ENCODE measurements at regions not wholly inside any gene's neighbourhood (a gene's known extent, or its start where the extent isn't known, plus 50 kb on each side); places are given as distances from the start of the nearest gene placed in this dataset.

GRCh38 chr4:160877087-160877790 is 1286.6 kb downstream of the FSTL5 start:
- DNase-seq, result no peak

GRCh38 chr4:160880180-160880579 is 1283.6 kb downstream of the FSTL5 start:
- DNase-seq, result no peak

GRCh38 chr4:160887668-160888067 is 1276.1 kb downstream of the FSTL5 start:
- DNase-seq, result no peak

DNA sequence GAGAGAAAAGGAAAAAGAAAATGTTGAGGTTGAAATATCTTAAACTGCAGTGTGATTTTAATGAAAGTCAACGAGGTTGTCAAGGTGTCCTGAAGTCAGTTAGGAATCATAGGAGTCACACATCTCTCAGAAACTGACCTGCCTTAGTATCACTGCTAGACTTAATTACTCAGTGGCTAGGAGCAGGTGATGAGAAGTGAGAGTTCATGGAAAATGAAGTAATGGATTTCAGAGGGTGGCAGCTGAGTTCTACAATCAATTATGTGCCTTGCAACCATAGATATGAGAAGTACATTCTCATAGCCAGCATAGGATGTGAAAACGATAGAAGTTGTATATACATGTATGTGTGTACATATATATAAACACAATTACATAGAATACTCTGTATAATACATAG is 1269.7 kb downstream of the FSTL5 start:
- no peak for DNase-seq

DNA sequence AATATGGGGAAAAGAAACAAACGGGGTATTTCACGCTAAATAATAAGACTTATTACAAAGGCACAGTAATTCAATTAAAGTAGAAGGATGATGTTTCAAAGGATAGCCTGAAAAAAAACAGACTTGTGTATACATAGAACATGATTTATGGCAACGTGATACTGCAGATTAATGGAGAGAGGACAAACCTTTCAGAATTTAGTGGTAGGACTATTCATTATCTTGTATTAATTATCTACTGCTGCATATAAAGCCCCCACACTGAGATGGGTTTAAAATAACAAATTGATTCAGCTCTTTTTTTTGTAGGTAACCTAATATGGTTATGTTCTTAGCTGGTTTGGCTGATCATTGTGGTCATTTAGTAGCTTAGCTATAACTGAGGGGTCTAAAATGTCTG is 1269.0 kb downstream of the FSTL5 start:
- DNase-seq, result no peak

GRCh38 chr4:160927311-160927710 is 1236.5 kb downstream of the FSTL5 start:
- no peak for DNase-seq

- no peak for DNase-seq
Measured at GRCh38 chr4:160928482-160928881, 1235.3 kb downstream of the FSTL5 start.

- no peak for DNase-seq
Measured at GRCh38 chr4:160947653-160948052, 1216.1 kb downstream of the FSTL5 start.

DNA sequence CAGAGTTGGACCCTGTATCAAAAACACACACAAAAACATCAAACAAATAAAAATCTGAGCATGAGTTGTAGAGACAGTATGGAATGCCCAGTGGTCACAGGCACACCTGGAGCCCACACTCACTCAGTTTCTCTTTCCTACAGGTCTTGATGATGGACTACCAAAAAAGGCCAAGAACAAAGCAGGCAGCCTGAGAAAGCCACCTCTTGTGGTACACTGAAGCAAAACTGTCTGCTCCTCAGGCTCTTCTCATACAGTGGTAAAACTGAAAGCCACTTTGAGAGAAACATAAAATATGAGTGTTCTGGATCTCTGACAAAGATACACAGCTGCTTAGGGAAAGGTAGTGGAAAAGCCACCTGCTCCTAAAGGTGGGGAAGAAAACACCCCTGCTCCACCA is 1206.9 kb downstream of the FSTL5 start:
- DNase-seq, result no peak

GRCh38 chr4:160969925-160970324 is 1193.9 kb downstream of the FSTL5 start:
- no peak for DNase-seq

- DNase-seq, result no peak
Measured at GRCh38 chr4:160980091-160980490, 1183.7 kb downstream of the FSTL5 start.

- no peak for DNase-seq
Measured at GRCh38 chr4:160981083-160981482, 1182.7 kb downstream of the FSTL5 start.

DNA sequence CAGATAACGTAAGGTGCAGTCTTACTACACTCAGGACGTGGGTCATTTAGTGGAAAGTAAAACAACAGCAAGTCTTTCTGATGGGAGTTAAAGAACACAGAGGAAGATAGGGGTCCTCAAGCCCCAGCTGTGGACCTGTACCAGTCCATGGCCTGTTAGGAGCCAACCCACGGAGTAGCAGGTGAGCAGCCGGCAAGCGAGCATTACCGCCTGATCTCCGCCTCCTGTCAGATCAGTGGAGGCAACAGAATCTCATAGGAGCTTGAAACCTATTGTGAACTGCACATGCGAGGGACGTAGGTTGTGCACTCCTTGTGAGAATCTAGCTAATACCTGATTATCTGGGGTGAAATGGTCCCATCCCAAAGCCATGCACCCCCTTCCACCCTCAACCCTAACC is 1180.8 kb downstream of the FSTL5 start:
- DNase-seq, result no peak

GRCh38 chr4:161002386-161002785 is 1161.4 kb downstream of the FSTL5 start:
- no peak for DNase-seq

DNA sequence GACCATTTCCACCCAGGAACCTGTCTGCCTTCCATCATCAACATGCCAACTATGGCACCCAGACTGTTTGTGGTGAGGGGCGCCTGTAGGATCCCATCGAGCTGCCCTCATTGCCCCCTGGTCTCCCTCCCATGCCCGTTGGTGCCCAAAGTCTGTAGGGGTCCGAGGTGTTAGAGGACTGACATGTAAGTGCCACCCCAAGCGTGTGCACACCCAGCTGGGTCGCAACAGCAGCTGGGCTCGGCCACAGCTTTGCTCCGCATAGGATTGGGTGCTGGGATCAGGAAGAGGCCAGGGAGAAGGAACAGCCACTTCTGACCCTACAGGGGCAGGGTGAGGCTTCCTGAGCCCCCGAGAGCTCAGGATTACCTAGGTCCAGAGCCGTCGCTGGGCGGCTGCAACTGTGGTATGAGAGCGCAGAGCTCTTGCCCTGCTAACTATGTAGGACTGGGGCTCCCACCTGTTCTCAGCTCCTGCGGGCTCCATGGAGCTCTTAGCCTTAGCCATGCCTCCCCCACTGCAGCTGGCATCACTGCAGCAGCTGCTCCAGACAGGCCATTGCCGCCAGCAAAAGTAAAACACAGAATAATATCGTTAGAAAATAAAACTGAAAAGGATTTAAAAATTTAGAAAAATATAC is 1160.3 kb downstream of the FSTL5 start:
- no peak for DNase-seq

DNA sequence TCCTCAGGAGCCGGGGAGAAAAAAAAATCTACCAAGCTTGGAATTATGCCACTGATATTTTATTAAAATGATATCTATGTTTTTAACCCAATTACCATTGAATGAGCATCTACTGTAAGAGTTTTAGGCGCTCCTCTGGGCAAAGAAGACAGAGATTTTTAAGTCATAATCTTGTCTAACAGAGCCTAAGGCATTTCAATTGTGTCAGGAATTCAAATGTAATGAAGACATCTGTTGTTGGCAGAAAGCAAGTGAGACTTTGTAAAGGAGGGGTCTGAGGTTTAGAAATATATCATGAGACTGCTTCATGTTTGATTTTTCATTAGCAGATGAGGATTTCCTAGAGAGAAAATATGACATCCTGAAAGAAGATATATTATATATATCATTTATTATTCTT is 1158.1 kb downstream of the FSTL5 start:
- DNase-seq, result no peak

DNA sequence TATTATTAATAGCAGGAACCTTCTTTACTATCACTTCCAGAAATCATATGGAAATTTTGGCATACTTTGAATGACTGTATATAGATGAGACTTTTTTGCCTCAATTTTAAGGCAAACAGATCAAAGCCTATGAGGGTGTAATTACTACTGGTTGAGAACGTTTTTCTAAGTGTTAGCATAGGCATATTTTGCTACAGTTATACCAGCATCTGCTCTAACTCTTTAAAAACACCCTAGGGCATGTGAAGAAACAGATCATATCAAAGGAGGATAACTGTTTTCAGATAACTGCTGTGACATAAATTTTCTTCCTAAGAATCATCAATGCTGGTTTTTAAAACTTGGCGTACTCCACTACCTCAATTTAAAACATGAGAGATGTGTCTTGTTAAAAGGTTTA is 1155.3 kb downstream of the FSTL5 start:
- no peak for DNase-seq

DNA sequence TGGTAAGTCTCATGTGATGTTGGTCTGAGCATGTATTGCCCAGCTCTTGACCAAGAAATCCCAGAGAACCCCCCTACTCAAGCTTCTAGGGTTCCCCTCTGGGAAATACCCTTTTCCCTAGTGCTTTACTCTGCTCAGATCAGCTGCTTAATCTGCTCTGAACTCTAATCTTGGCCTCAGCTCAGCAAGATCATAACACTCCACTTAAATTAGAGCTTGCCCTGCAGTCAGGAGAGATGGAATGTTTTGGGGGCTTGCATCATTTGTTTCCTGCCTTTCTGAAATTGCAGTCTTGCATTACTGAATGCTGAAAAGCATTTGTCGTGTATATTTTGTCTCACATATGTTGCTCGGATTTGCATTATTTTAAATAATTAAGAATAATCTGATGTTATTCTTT is 1153.6 kb downstream of the FSTL5 start:
- DNase-seq, result no peak

Measured in cerebellar nuclear complex (tissue), 1 donor.